A673 (cell line): ENCODE measurements at regions not wholly inside any gene's neighbourhood (a gene's known extent, or its start where the extent isn't known, plus 50 kb on each side); places are given as distances from the start of the nearest gene placed in this dataset.

Experiments
- BruUV-seq: library from RNA; stranded (reverse); fragments of 400-500 nt; replicated peaks from 2 replicates; lab custom pipeline; 2021; lab: Mats Ljungman, UMichigan
- CTCF ChIA-PET: fragments of 300-600 bp; sonication (Branson Sonifier 250); formaldehyde crosslinking; loops from one replicate; lab custom pipeline; 2022; ENCODE audit warnings: antibody characterized with exemption; lab: Charles Lee
- POLR2A ChIA-PET: fragments of 300-600 bp; sonication (Branson Sonifier 250); formaldehyde crosslinking; loops from one replicate; lab custom pipeline; 2022; ENCODE audit warnings: antibody characterized with exemption; ENCODE audit not compliant: low non-redundant PET; lab: Charles Lee
- DNase-seq: peaks from one replicate; pipeline ENCODE4 v3.0.0-alpha.2; 2015; ENCODE audit warnings: low spot score
- H3K27ac ChIP-seq: fragments of 200-600 bp; sonication (generic); 2 replicates; pipeline ENCODE4 v1.5.1; 2016; ENCODE audit warnings: mixed run types, low read depth, mild to moderate bottlenecking, mixed read lengths, antibody characterized with exemption, low read length; ENCODE audit not compliant: poor library complexity, severe bottlenecking
- H3K27me3 ChIP-seq: fragments of 200-600 bp; sonication (generic); replicated peaks from 2 replicates; pipeline ENCODE4 v1.6.1; 2017; ENCODE audit warnings: mixed run types, low read depth, mild to moderate bottlenecking, mixed read lengths, antibody characterized with exemption, low read length; ENCODE audit not compliant: insufficient read depth, poor library complexity
- H3K36me3 ChIP-seq: fragments of 200-600 bp; sonication (generic); 2 replicates; pipeline ENCODE4 v1.6.1; 2016; ENCODE audit warnings: mixed run types, mild to moderate bottlenecking, mixed read lengths, antibody characterized with exemption, low read length; ENCODE audit not compliant: insufficient read depth, poor library complexity, severe bottlenecking
- H3K4me1 ChIP-seq: fragments of 200-600 bp; sonication (generic); 2 replicates; pipeline ENCODE4 v1.6.1; 2017; ENCODE audit warnings: mixed run types, mild to moderate bottlenecking, mixed read lengths, antibody characterized with exemption, low read length; ENCODE audit not compliant: insufficient read depth, poor library complexity, severe bottlenecking
- H3K4me3 ChIP-seq: fragments of 200-600 bp; sonication (generic); 2 replicates; pipeline ENCODE4 v1.5.1; 2016; ENCODE audit warnings: low read depth, mixed run types, mild to moderate bottlenecking, mixed read lengths, low read length; ENCODE audit not compliant: poor library complexity, severe bottlenecking
- H3K9me3 ChIP-seq: fragments of 200-600 bp; sonication (generic); 2 replicates; pipeline ENCODE4 v1.6.1; 2016; ENCODE audit warnings: mixed run types, low read depth, mild to moderate bottlenecking, mixed read lengths, antibody characterized with exemption, low read length; ENCODE audit not compliant: poor library complexity, severe bottlenecking
- EZH2 ChIP-seq: fragments of 200-600 bp; sonication (generic); IDR thresholded peaks from 2 replicates; pipeline ENCODE4 v1.6.1; 2017; ENCODE audit warnings: borderline replicate concordance, low read depth, mild to moderate bottlenecking, mixed read lengths, antibody characterized with exemption, low read length; ENCODE audit not compliant: poor library complexity, severe bottlenecking
- intact Hi-C: fragments of 100-400 bp; cut with micrococcal nuclease; formaldehyde crosslinking; loops from one replicate; pipeline ENCODE4 v1.10.0; 2022; ENCODE audit not compliant: unreplicated experiment
- TF ChIP-seq, protein P1 (sequence below): fragments of 300-800, 200-600 bp; sonication (generic); conservative IDR thresholded peaks from 2 replicates; pipeline ENCODE4 v1.5.1; 2017; ENCODE audit warnings: low read depth, mild to moderate bottlenecking, antibody characterized with exemption, low read length, moderate library complexity, mixed read lengths

DNA sequence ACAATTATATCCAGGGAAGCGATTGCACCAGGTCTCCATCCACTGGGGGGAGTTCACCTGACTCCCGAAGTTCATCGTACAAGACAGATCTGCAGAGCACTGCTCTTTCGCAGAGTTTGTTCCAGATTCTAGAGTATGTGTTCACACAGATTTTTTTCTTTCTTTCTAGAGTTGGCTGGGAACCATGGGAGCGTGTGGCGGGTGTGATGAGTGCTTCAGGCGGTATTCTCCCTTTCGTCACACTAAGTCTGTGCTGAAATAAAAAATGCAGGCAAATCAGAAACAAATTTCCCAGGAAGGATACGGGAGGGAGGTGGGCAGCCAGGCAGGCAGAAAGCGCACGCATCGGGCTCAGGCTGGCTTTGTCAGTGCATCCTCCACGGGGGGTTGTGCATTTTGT, 129.8 kb upstream of the SOX11 start:
- H3K27ac ChIP-seq: no peak overlapping the region
- CTCF ChIA-PET: no interaction called here

DNA sequence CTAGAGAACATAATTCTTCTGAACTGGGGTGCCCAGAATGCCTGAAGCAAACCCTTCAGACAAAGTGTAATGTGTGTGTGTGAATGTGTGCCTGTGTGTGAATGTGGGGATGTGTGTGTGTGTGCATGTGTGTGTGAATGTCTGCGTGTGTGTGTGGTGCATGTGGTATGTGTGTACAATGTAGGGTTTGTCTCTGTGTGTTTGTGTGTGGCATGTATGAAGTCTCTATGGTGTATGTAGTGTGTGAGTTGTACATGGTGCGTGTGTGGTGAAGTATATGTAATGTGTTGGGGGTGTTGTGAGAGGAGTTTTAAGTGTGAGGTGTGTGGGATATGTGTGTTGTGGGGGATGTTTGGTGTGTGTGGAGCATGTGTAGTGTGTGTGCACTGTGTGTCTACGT, 129.3 kb upstream of the SOX11 start:
- intact Hi-C loops: no loop called here
- ChIA-PET CTCF (no interaction called here), POLR2A (no interaction called here)
- BruUV-seq: no TSS peak
- Histone ChIP-seq H3K27me3 (no peaks in the 10 kb centered on the region), H3K27ac (no peak overlapping the region), H3K4me3 (no peak overlapping the region), H3K36me3 (no peaks in the 10 kb centered on the region), H3K9me3 (no peaks in the 10 kb centered on the region), H3K4me1 (no peaks in the 10 kb centered on the region)
- TF ChIP-seq, protein P1, sequence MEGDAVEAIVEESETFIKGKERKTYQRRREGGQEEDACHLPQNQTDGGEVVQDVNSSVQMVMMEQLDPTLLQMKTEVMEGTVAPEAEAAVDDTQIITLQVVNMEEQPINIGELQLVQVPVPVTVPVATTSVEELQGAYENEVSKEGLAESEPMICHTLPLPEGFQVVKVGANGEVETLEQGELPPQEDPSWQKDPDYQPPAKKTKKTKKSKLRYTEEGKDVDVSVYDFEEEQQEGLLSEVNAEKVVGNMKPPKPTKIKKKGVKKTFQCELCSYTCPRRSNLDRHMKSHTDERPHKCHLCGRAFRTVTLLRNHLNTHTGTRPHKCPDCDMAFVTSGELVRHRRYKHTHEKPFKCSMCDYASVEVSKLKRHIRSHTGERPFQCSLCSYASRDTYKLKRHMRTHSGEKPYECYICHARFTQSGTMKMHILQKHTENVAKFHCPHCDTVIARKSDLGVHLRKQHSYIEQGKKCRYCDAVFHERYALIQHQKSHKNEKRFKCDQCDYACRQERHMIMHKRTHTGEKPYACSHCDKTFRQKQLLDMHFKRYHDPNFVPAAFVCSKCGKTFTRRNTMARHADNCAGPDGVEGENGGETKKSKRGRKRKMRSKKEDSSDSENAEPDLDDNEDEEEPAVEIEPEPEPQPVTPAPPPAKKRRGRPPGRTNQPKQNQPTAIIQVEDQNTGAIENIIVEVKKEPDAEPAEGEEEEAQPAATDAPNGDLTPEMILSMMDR: no peak
- TF ChIP-seq EZH2: no peak
- DNase-seq: no peak

More for the DNA sequence above, 129.8 kb upstream of the SOX11 start:
- H3K4me3 ChIP-seq: no peak overlapping the region
- no peaks in the 10 kb centered on the region for H3K36me3 ChIP-seq
- intact Hi-C loops: no loop called here
- H3K9me3 ChIP-seq: no peaks in the 10 kb centered on the region
- TF ChIP-seq, protein P1: no peak
- TF ChIP-seq EZH2: no peak
- no TSS peak for BruUV-seq
- POLR2A ChIA-PET: no interaction called here
- DNase-seq: no peak
- no peaks in the 10 kb centered on the region for H3K4me1 ChIP-seq
- H3K27me3 ChIP-seq: no peaks in the 10 kb centered on the region

DNA sequence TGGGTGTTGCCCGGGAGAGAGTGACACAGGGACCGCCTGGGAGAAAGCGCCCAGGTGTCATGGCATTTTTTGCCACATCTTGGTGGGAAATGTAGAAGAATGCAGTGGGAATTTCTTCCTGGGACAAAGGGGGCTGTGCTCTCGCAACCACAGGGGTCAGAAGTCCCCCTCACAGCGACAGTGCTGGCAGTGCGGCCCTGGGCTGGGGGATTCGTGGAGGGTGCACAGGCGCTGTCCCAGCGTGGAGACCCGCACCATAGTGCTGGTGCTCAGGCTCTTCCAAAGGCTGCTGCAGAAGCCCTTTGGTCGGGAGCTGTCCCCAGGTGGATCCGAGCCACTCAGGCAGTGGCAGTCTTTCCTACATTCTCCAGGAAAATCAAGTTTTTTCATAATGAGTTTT, 128.8 kb upstream of the SOX11 start:
- intact Hi-C loops: no loop called here
- CTCF ChIA-PET: no interaction called here

More for the DNA sequence above, 128.8 kb upstream of the SOX11 start:
- no peak overlapping the region for H3K4me3 ChIP-seq
- no peaks in the 10 kb centered on the region for H3K9me3 ChIP-seq
- no peak for DNase-seq
- H3K4me1 ChIP-seq: no peaks in the 10 kb centered on the region
- TF ChIP-seq, protein P1: no peak
- H3K27ac ChIP-seq: no peak overlapping the region
- no TSS peak for BruUV-seq
- POLR2A ChIA-PET: no interaction called here
- H3K27me3 ChIP-seq: no peaks in the 10 kb centered on the region
- H3K36me3 ChIP-seq: no peaks in the 10 kb centered on the region
